H1 (cell line): ENCODE measurements at regions not wholly inside any gene's neighbourhood (a gene's known extent, or its start where the extent isn't known, plus 50 kb on each side); places are given as distances from the start of the nearest gene placed in this dataset.

Experiments
- CEBPB ChIP-seq: IDR thresholded peaks from 2 replicates; pipeline ENCODE4 v1.6.1; 2012; ENCODE audit warnings: low read depth, low read length
- CHD7 ChIP-seq: fragments of 300-600 bp; sonication (generic); IDR thresholded peaks from 2 replicates; pipeline ENCODE4 v1.7.1; 2012; ENCODE audit warnings: low read length, moderate library complexity, mild to moderate bottlenecking, inconsistent platforms; ENCODE audit not compliant: insufficient replicate concordance
- CTCF ChIP-seq, 3 experiments: IDR thresholded peaks; 1 replicate in 2 of 3; 2 replicates in 1 of 3; pipeline versions ENCODE4 v1.5.1 to v1.6.1; 2011; ENCODE audit warnings: low read length in 3 of 3, mild to moderate bottlenecking in 3 of 3, inconsistent platforms in 2 of 3, low read depth in 1 of 3, moderate library complexity in 1 of 3; ENCODE audit not compliant: insufficient read depth in 1 of 3; ENCODE audit errors: control extremely low read depth in 1 of 3
- HDAC6 ChIP-seq: IDR thresholded peaks from one replicate; pipeline ENCODE4 v1.7.1; 2012; ENCODE audit warnings: low read depth, mild to moderate bottlenecking, inconsistent platforms, low read length, moderate library complexity
- NRF1 ChIP-seq: IDR thresholded peaks from 2 replicates; pipeline ENCODE4 v1.6.1; 2011; ENCODE audit warnings: mild to moderate bottlenecking, low read depth, low read length, improper control_type of control experiment
- POLR2A ChIP-seq, 2 experiments: IDR thresholded peaks; 1 replicate in 1 of 2; 2 replicates in 1 of 2; pipeline ENCODE4 v1.6.1; 2011; ENCODE audit warnings: low read depth in 2 of 2, low read length in 2 of 2, mild to moderate bottlenecking in 2 of 2; ENCODE audit errors: control extremely low read depth in 1 of 2
- POLR2AphosphoS5 ChIP-seq: IDR thresholded peaks from 2 replicates; pipeline ENCODE4 v1.6.1; 2011; ENCODE audit warnings: low read depth, low read length
- RAD21 ChIP-seq, 2 experiments: IDR thresholded peaks in 1 of 2; conservative IDR thresholded peaks in 1 of 2; 2 replicates each; pipeline ENCODE4 v1.6.1; 2011; ENCODE audit warnings: low read depth in 2 of 2, low read length in 2 of 2, improper control_type of control experiment in 1 of 2, inconsistent platforms in 1 of 2, mild to moderate bottlenecking in 1 of 2, moderate library complexity in 1 of 2
- SIN3A ChIP-seq, 2 experiments: IDR thresholded peaks in 1 of 2; conservative IDR thresholded peaks in 1 of 2; 2 replicates each; pipeline ENCODE4 v1.6.1; 2011 to 2012; ENCODE audit warnings: low read length in 2 of 2, improper control_type of control experiment in 1 of 2, low read depth in 1 of 2, mild to moderate bottlenecking in 1 of 2
- ZNF274 ChIP-seq: IDR thresholded peaks from 2 replicates; pipeline ENCODE4 v1.7.0; 2012; ENCODE audit warnings: low read length, borderline replicate concordance; ENCODE audit errors: extremely low read depth

- TF ChIP-seq CTCF (IDR thresholded peaks at IDR 0.05; ENCODE audit: control extremely low read depth in 1 of 3, insufficient read depth in 1 of 3, low read depth in 1 of 3, low read length in 3 of 3) (peak in 1 of 3 experiments; percentile 53; a peak in 2 of 4 replicates), CHD7 (no peak), POLR2A (IDR thresholded peaks at IDR 0.05; ENCODE audit: control extremely low read depth in 1 of 2, low read depth in 2 of 2, low read length in 2 of 2) (no peak), RAD21 (IDR thresholded peaks at IDR 0.05 in 1 of 2, conservative IDR thresholded peaks at IDR 0.05 in 1 of 2; ENCODE audit: low read depth in 2 of 2, low read length in 2 of 2) (peak; percentile 41 to 55), CEBPB (no peak), SIN3A (conservative IDR thresholded peaks at IDR 0.05 in 1 of 2, IDR thresholded peaks at IDR 0.05 in 1 of 2; ENCODE audit: low read depth in 1 of 2, low read length in 2 of 2) (peak in 1 of 2 experiments; percentile 41; a peak in 1 of 4 replicates), ZNF274 (no peak), POLR2AphosphoS5 (no peak), NRF1 (no peak), HDAC6 (no peak)
These were observed 69.0 kb upstream of the FAM110C start for GRCh38 chr2:115303-115702.
